ENCODE measurements at regions not wholly inside any gene's neighbourhood (a gene's known extent, or its start where the extent isn't known, plus 50 kb on each side); places are given as distances from the start of the nearest gene placed in this dataset.

- H3K4me1 ChIP-seq: no peaks in the 10 kb centered on the region
- no peaks in the 10 kb centered on the region for H3K9me3 ChIP-seq (ENCODE audit: low read depth)
- no peaks in the 10 kb centered on the region for H3K27me3 Mint-ChIP-seq (ENCODE audit: insufficient read depth, low read depth)
- H3K9ac ChIP-seq: no peak overlapping the region
- H3K36me3 ChIP-seq: no peaks in the 10 kb centered on the region
- no peak overlapping the region for H2AFZ ChIP-seq (replicated peaks)
- H3F3A ChIP-seq (ENCODE audit: low read depth): no peaks in the 10 kb centered on the region
- H3K36me3 Mint-ChIP-seq: peaks cover 39% of the 10 kb centered on the region
- TF ChIP-seq CTCF (IDR thresholded peaks at IDR 0.05) (no peak), EZH2phosphoT487 (IDR thresholded peaks at IDR 0.05) (no peak), EZH2 (IDR thresholded peaks at IDR 0.05) (no peak)
- H3K4me3 ChIP-seq: no peak overlapping the region
- H3K4me2 ChIP-seq: no peak overlapping the region
- H3K27ac ChIP-seq: no peak overlapping the region
- H3K4me1 Mint-ChIP-seq: peaks cover 5% of the 10 kb centered on the region
- H3K27ac Mint-ChIP-seq: no peak overlapping the region
- DNase-seq (ENCODE audit: low spot score): no peak
- H3K9me3 Mint-ChIP-seq: peaks cover 2% of the 10 kb centered on the region
- H3K79me2 ChIP-seq (ENCODE audit: low read depth): no peaks in the 10 kb centered on the region
- no peaks in the 10 kb centered on the region for H4K20me1 ChIP-seq (ENCODE audit: low read depth)
- no peak overlapping the region for H3K4me3 Mint-ChIP-seq
- H3K27me3 ChIP-seq: no peaks in the 10 kb centered on the region
Measured at GRCh38 chr12:24408305-24408704, 458.8 kb upstream of the SOX5 start.

GRCh38 chr12:24407884-24408283 is 458.4 kb upstream of the SOX5 start:
- Histone ChIP-seq H3K27ac (no peak overlapping the region), H3K79me2 (ENCODE audit: low read depth) (no peaks in the 10 kb centered on the region), H3K9me3 (ENCODE audit: low read depth) (no peaks in the 10 kb centered on the region), H4K20me1 (ENCODE audit: low read depth) (no peaks in the 10 kb centered on the region), H3K4me3 (no peak overlapping the region), H3K4me1 (no peaks in the 10 kb centered on the region), H3F3A (ENCODE audit: low read depth) (no peaks in the 10 kb centered on the region), H3K27me3 (no peaks in the 10 kb centered on the region), H2AFZ (replicated peaks) (no peak overlapping the region), H3K9ac (no peak overlapping the region), H3K4me2 (no peak overlapping the region), H3K36me3 (no peaks in the 10 kb centered on the region)
- peaks cover 5% of the 10 kb centered on the region for H3K4me1 Mint-ChIP-seq
- DNase-seq (ENCODE audit: low spot score): no peak
- peaks cover 37% of the 10 kb centered on the region for H3K36me3 Mint-ChIP-seq
- no peak for TF ChIP-seq EZH2phosphoT487 (IDR thresholded peaks at IDR 0.05)
- no peak for TF ChIP-seq EZH2 (IDR thresholded peaks at IDR 0.05)
- TF ChIP-seq CTCF (IDR thresholded peaks at IDR 0.05): no peak
- H3K27me3 Mint-ChIP-seq (ENCODE audit: insufficient read depth, low read depth): no peaks in the 10 kb centered on the region
- H3K4me3 Mint-ChIP-seq: no peak overlapping the region
- no peak overlapping the region for H3K27ac Mint-ChIP-seq
- peaks cover 2% of the 10 kb centered on the region for H3K9me3 Mint-ChIP-seq

GRCh38 chr12:24404086-24404815 is 454.8 kb upstream of the SOX5 start:
- H3K4me1 Mint-ChIP-seq: peaks cover 5% of the 10 kb centered on the region
- Histone ChIP-seq H3K4me2 (no peak overlapping the region), H3K36me3 (no peaks in the 10 kb centered on the region), H3K4me1 (no peaks in the 10 kb centered on the region), H3F3A (ENCODE audit: low read depth) (no peaks in the 10 kb centered on the region), H3K27me3 (no peaks in the 10 kb centered on the region), H3K4me3 (no peak overlapping the region), H3K9me3 (ENCODE audit: low read depth) (no peaks in the 10 kb centered on the region), H3K27ac (no peak overlapping the region), H3K9ac (no peak overlapping the region), H4K20me1 (ENCODE audit: low read depth) (no peaks in the 10 kb centered on the region), H3K79me2 (ENCODE audit: low read depth) (no peaks in the 10 kb centered on the region), H2AFZ (replicated peaks) (no peak overlapping the region)
- H3K27me3 Mint-ChIP-seq (ENCODE audit: insufficient read depth, low read depth): no peaks in the 10 kb centered on the region
- H3K4me3 Mint-ChIP-seq: no peak overlapping the region
- DNase-seq (ENCODE audit: low spot score): no peak
- H3K9me3 Mint-ChIP-seq: no peaks in the 10 kb centered on the region
- H3K27ac Mint-ChIP-seq: no peak overlapping the region
- peaks cover 26% of the 10 kb centered on the region for H3K36me3 Mint-ChIP-seq
- no peak for TF ChIP-seq EZH2phosphoT487 (IDR thresholded peaks at IDR 0.05)
- TF ChIP-seq CTCF (IDR thresholded peaks at IDR 0.05): no peak
- TF ChIP-seq EZH2 (IDR thresholded peaks at IDR 0.05): no peak

All from neural progenitor cell (in vitro differentiated cells).